B cell (primary cell): ENCODE measurements at regions not wholly inside any gene's neighbourhood (a gene's known extent, or its start where the extent isn't known, plus 50 kb on each side); places are given as distances from the start of the nearest gene placed in this dataset.

Experiments used
- CTCF ChIP-seq: fragments of 200-600 bp; IDR thresholded peaks from one replicate; pipeline ENCODE4 v1.8.0; 2022; ENCODE audit warnings: antibody characterized with exemption, mild to moderate bottlenecking
- EZH2 ChIP-seq: IDR thresholded peaks from 2 replicates; pipeline ENCODE4 v1.6.1; 2012; ENCODE audit warnings: borderline replicate concordance, low read depth, mild to moderate bottlenecking, moderate library complexity, low read length; ENCODE audit not compliant: insufficient read depth, poor library complexity, severe bottlenecking

GRCh38 chr10:117721873-117722272 lies 179.3 kb downstream of the EMX2 start:
- no peak for TF ChIP-seq EZH2
- no peak for TF ChIP-seq CTCF
